C4-2B (cell line): ENCODE measurements at regions not wholly inside any gene's neighbourhood (a gene's known extent, or its start where the extent isn't known, plus 50 kb on each side); places are given as distances from the start of the nearest gene placed in this dataset.
"Not testable (repeated sequence)": the region's sequence is repeated elsewhere in the genome, so short reads cannot be mapped to it uniquely, and the experiment has no call there.

Experiments
- CTCF ChIP-seq: fragments of 450-650 bp; conservative IDR thresholded peaks from 2 replicates; pipeline ENCODE4 v1.5.1; 2017; ENCODE audit warnings: mild to moderate bottlenecking
- ZFX ChIP-seq: fragments of 450-650 bp; IDR thresholded peaks from 2 replicates; pipeline ENCODE4 v1.6.1; 2017

- TF ChIP-seq CTCF, ZFX: not testable (repeated sequence)
These were observed 145.5 kb downstream of the LAS1L start for GRCh38 chrX:65389120-65389519.
